DND-41 (cell line): ENCODE measurements at regions not wholly inside any gene's neighbourhood (a gene's known extent, or its start where the extent isn't known, plus 50 kb on each side); places are given as distances from the start of the nearest gene placed in this dataset.

Experiments
- ATAC-seq: fragments of 200-7000 bp; cut with Tn5 transposase; 3 replicates; pipeline ENCODE4 v1.9.1; 2021; ENCODE audit warnings: low read depth; ENCODE audit not compliant: insufficient read depth
- DNase-seq: peaks from one replicate; pipeline ENCODE4 v3.0.0-alpha.2; 2020
- H2AFZ ChIP-seq: 2 replicates; pipeline ENCODE4 v1.6.0; 2012; ENCODE audit warnings: low read depth, low read length
- H3K27ac ChIP-seq: 2 replicates; pipeline ENCODE4 v1.5.1; 2012; ENCODE audit warnings: low read length, inconsistent platforms
- H3K27me3 ChIP-seq: fragments of 200-600 bp; sonication (generic); 2 replicates; pipeline ENCODE4 v1.6.0; 2012; ENCODE audit warnings: low read length, mild to moderate bottlenecking, inconsistent platforms; ENCODE audit not compliant: insufficient read depth, poor library complexity
- H3K36me3 ChIP-seq: 2 replicates; pipeline ENCODE4 v1.5.1; 2012; ENCODE audit warnings: low read length, inconsistent platforms; ENCODE audit not compliant: insufficient read depth
- H3K4me1 ChIP-seq: 2 replicates; pipeline ENCODE4 v1.5.1; 2012; ENCODE audit warnings: mild to moderate bottlenecking, low read length; ENCODE audit not compliant: insufficient read depth
- H3K4me2 ChIP-seq: 2 replicates; pipeline ENCODE4 v1.6.0; 2012; ENCODE audit warnings: mild to moderate bottlenecking, moderate library complexity, low read length, inconsistent platforms; ENCODE audit not compliant: insufficient read depth
- H3K4me3 ChIP-seq, 2 experiments: fragments of 200-600 bp in 1 of 2; shearing (Covaris generic) in 1 of 2; 2 replicates each; pipeline ENCODE4 v1.5.1; 2012 to 2016; ENCODE audit warnings: inconsistent platforms in 2 of 2, low read length in 2 of 2, mild to moderate bottlenecking in 2 of 2, low read depth in 1 of 2, moderate library complexity in 1 of 2
- H3K79me2 ChIP-seq: 2 replicates; pipeline ENCODE4 v1.6.0; 2012; ENCODE audit warnings: low read length, inconsistent platforms; ENCODE audit not compliant: insufficient read depth
- H3K9ac ChIP-seq: 2 replicates; pipeline ENCODE4 v1.6.0; 2012; ENCODE audit warnings: low read depth, mild to moderate bottlenecking, inconsistent platforms, low read length, moderate library complexity
- H3K9me3 ChIP-seq: 2 replicates; pipeline ENCODE4 v1.5.1; 2012; ENCODE audit warnings: low read length, moderate library complexity, mild to moderate bottlenecking, inconsistent platforms; ENCODE audit not compliant: insufficient read depth, severe bottlenecking
- H4K20me1 ChIP-seq: 2 replicates; pipeline ENCODE4 v1.6.0; 2012; ENCODE audit warnings: low read length; ENCODE audit not compliant: insufficient read depth
- EZH2 ChIP-seq: IDR thresholded peaks from 3 replicates; pipeline ENCODE4 v1.6.1; 2012; ENCODE audit warnings: borderline replicate concordance, low read depth, mild to moderate bottlenecking, moderate library complexity, low read length, inconsistent platforms; ENCODE audit not compliant: severe bottlenecking
- TF ChIP-seq, protein P1 (sequence below): IDR thresholded peaks from 2 replicates; pipeline ENCODE4 v1.5.1; 2012; ENCODE audit warnings: borderline replicate concordance, low read length, moderate library complexity, mild to moderate bottlenecking; ENCODE audit not compliant: poor library complexity, severe bottlenecking; ENCODE audit errors: extremely low read depth

GRCh38 chr11:112858289-112859023 is 102.8 kb upstream of the NCAM1 start:
- Histone ChIP-seq H3K79me2 (no peaks in the 10 kb centered on the region), H3K27me3 (no peaks in the 10 kb centered on the region), H3K9me3 (peaks cover 14% of the 10 kb centered on the region), H3K4me3 (no peak overlapping the region), H2AFZ (no peak overlapping the region), H3K4me1 (no peaks in the 10 kb centered on the region), H3K27ac (no peak overlapping the region), H3K9ac (no peak overlapping the region), H4K20me1 (no peaks in the 10 kb centered on the region), H3K36me3 (no peaks in the 10 kb centered on the region), H3K4me2 (no peak overlapping the region)
- ATAC-seq = no peak
- no peak for DNase-seq
- no peak for TF ChIP-seq EZH2
- TF ChIP-seq, protein P1, sequence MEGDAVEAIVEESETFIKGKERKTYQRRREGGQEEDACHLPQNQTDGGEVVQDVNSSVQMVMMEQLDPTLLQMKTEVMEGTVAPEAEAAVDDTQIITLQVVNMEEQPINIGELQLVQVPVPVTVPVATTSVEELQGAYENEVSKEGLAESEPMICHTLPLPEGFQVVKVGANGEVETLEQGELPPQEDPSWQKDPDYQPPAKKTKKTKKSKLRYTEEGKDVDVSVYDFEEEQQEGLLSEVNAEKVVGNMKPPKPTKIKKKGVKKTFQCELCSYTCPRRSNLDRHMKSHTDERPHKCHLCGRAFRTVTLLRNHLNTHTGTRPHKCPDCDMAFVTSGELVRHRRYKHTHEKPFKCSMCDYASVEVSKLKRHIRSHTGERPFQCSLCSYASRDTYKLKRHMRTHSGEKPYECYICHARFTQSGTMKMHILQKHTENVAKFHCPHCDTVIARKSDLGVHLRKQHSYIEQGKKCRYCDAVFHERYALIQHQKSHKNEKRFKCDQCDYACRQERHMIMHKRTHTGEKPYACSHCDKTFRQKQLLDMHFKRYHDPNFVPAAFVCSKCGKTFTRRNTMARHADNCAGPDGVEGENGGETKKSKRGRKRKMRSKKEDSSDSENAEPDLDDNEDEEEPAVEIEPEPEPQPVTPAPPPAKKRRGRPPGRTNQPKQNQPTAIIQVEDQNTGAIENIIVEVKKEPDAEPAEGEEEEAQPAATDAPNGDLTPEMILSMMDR = no peak

GRCh38 chr11:112859787-112860186 is 101.4 kb upstream of the NCAM1 start:
- H3K36me3 ChIP-seq = no peaks in the 10 kb centered on the region
- peaks cover 14% of the 10 kb centered on the region for H3K9me3 ChIP-seq
- TF ChIP-seq EZH2 = no peak
- TF ChIP-seq, protein P1 = no peak
- H4K20me1 ChIP-seq = no peaks in the 10 kb centered on the region
- no peak overlapping the region for H3K4me3 ChIP-seq
- H3K79me2 ChIP-seq = no peaks in the 10 kb centered on the region
- DNase-seq = no peak
- no peaks in the 10 kb centered on the region for H3K27me3 ChIP-seq
- ATAC-seq = no peak
- H2AFZ ChIP-seq = no peak overlapping the region
- no peak overlapping the region for H3K27ac ChIP-seq
- H3K9ac ChIP-seq = no peak overlapping the region
- no peaks in the 10 kb centered on the region for H3K4me1 ChIP-seq
- H3K4me2 ChIP-seq = no peak overlapping the region

- H3K4me3 ChIP-seq = no peak overlapping the region
- H3K4me2 ChIP-seq = no peak overlapping the region
- H3K79me2 ChIP-seq = no peaks in the 10 kb centered on the region
- H3K36me3 ChIP-seq = no peaks in the 10 kb centered on the region
- H4K20me1 ChIP-seq = no peaks in the 10 kb centered on the region
- no peak overlapping the region for H3K9ac ChIP-seq
- no peaks in the 10 kb centered on the region for H3K4me1 ChIP-seq
- H3K9me3 ChIP-seq = peaks cover 14% of the 10 kb centered on the region
- DNase-seq (no peak), ATAC-seq (no peak)
- H3K27me3 ChIP-seq = no peaks in the 10 kb centered on the region
- no peak overlapping the region for H2AFZ ChIP-seq
- H3K27ac ChIP-seq = no peak overlapping the region
- TF ChIP-seq, protein P1 = no peak
- TF ChIP-seq EZH2 = no peak
Measured at GRCh38 chr11:112861356-112861755, 99.9 kb upstream of the NCAM1 start.
